ENCODE measurements at regions not wholly inside any gene's neighbourhood (a gene's known extent, or its start where the extent isn't known, plus 50 kb on each side); places are given as distances from the start of the nearest gene placed in this dataset.

DNA sequence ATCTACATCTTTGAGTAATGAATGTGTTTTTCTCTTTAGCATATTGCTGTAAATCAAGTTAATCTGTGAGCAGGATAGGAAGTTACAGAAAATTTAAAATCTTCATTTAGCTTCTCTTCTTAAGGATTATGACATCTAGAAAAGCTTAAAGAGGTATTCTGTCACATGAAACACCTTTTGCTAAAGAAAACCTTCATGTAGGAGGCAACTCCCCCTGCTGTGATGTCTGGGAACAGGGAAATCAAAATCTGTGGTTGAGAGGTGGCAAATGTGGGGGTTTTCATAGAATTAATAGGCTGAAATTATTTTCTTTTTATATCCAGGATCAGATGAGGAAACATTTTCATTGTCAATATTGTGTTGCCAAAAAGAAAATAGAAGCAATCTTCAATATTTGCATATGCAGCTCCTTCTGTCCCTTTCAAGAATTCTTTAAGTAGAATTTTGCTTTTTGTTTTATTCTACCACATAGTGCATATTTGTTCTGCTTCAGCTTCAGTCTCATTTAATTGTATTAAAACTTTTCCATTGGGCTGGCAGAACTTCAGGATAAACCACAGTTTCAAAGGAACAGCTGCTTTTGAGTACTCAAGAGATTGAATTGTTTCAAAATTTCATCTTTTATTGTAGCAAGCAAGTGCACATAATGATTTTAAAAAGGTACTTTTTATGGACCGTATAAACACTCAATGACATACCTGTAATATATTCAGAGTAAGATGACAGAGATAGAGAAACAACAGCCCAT is 128.4 kb downstream of the RAP2B start:
- peaks cover 32 to 55% (median 53%) of the 10 kb centered on the region in 7 donors for H3K4me1 Mint-ChIP-seq
- peaks cover 13 to 27% of the 10 kb centered on the region in 2 donors for H3K4me1 ChIP-seq (ENCODE audit: control insufficient read depth in 2 of 2, insufficient read depth in 2 of 2, low read length in 2 of 2)
- ChIA-PET POLR2A (interaction anchor here (0.6 to 1.7 kb wide), 8 partner anchors 23 to 129 kb away, joined by 3 to 6 read pairs (median 4); no protein-coding TSS in a partner anchor), CTCF (interaction anchor here (0.7 to 2.3 kb wide), 30 partner anchors 9 to 479 kb away, joined by 3 to 31 read pairs (median 4); partner anchors contain the start of gene RAP2B)
- H3K9me3 Mint-ChIP-seq, result peaks cover 0 to 2% (median 0%) of the 10 kb centered on the region in 11 donors
- H3K4me3 Mint-ChIP-seq, result peak overlapping the region in 4 of 10 donors; percentile 5 to 39 (median 18)
- H3K36me3 ChIP-seq (ENCODE audit: control insufficient read depth in 2 of 3, insufficient read depth in 3 of 3, low read length in 3 of 3), result no peaks in the 10 kb centered on the region
- no peaks in the 10 kb centered on the region for H3K27me3 ChIP-seq (ENCODE audit: control insufficient read depth in 2 of 2, insufficient read depth in 2 of 2, low read length in 2 of 2)
- no peak overlapping the region for H3K4me3 ChIP-seq (ENCODE audit: low read length)
- no peaks in the 10 kb centered on the region for H3K27me3 Mint-ChIP-seq
- DNase-seq (peak in 6 of 9 donors; percentile 13 to 41 (median 40)), ATAC-seq (no peak)
- H3K27ac ChIP-seq (ENCODE audit: low read depth, low read length), result no peak overlapping the region
- H3K9me3 ChIP-seq (ENCODE audit: control insufficient read depth in 2 of 3, low read length in 3 of 3), result no peaks in the 10 kb centered on the region
- intact Hi-C loops (cut with micrococcal nuclease), result loop anchor here (1.0 to 5.0 kb wide), 15 partner anchors 7 to 962 kb away; no protein-coding TSS in a partner anchor
- peaks cover 0 to 6% (median 0%) of the 10 kb centered on the region in 5 donors for H3K36me3 Mint-ChIP-seq
- peak overlapping the region in 2 of 9 donors; percentile 5 to 33 for H3K27ac Mint-ChIP-seq

DNA sequence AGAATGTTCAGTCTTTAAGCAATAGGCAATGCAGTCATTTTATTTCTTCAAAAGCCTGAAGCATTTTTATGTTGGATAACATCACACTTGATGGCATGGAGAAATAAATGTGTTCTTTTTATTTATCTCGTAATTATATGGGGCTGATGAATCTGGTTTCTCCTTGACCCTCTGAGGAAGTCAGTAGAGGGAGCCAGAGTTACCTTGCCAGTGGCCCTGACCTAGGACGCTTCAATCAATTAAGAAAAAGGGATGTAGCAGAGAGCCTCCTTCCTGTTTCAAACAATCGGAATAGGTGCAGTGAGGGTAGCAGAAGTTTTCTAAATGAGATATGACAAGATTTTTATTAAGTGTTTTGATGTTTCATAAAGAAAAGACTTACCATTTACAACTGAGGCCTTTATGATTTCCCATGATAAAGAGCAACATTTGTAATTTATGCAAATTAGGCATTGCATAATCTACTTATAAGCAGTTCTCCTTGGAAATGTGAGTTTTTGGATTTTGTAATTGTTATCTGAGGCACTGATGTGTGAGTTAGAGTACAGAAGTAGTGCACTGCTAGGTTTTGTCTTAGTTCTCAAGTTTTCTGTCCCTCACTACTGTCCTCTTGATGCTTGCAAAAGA is 129.1 kb downstream of the RAP2B start:
- intact Hi-C loops (cut with micrococcal nuclease), result loop anchor here (1.0 to 5.0 kb wide), 10 partner anchors 8 to 961 kb away; no protein-coding TSS in a partner anchor
- no peak overlapping the region for H3K4me3 ChIP-seq (ENCODE audit: low read length)
- peaks cover 0 to 2% (median 0%) of the 10 kb centered on the region in 11 donors for H3K9me3 Mint-ChIP-seq
- H3K27me3 ChIP-seq (ENCODE audit: control insufficient read depth in 2 of 2, insufficient read depth in 2 of 2, low read length in 2 of 2), result no peaks in the 10 kb centered on the region
- peaks cover 0 to 6% (median 0%) of the 10 kb centered on the region in 5 donors for H3K36me3 Mint-ChIP-seq
- H3K36me3 ChIP-seq (ENCODE audit: control insufficient read depth in 2 of 3, insufficient read depth in 3 of 3, low read length in 3 of 3), result no peaks in the 10 kb centered on the region
- H3K27me3 Mint-ChIP-seq, result no peaks in the 10 kb centered on the region
- ChIA-PET CTCF (interaction anchor here (0.7 to 2.3 kb wide), 25 partner anchors 8 to 478 kb away, joined by 3 to 31 read pairs (median 6); partner anchors contain the start of gene RAP2B), POLR2A (interaction anchor here (0.6 to 1.7 kb wide), 5 partner anchors 24 to 130 kb away, joined by 3 to 6 read pairs (median 4); no protein-coding TSS in a partner anchor)
- ATAC-seq, result peak; percentile 66
- H3K27ac ChIP-seq (ENCODE audit: low read depth, low read length), result no peak overlapping the region
- H3K9me3 ChIP-seq (ENCODE audit: control insufficient read depth in 2 of 3, low read length in 3 of 3), result no peaks in the 10 kb centered on the region
- H3K4me3 Mint-ChIP-seq, result no peak overlapping the region
- DNase-seq, result peak in 1 of 9 donors; percentile 14
- peaks cover 9 to 19% of the 10 kb centered on the region in 2 donors for H3K4me1 ChIP-seq (ENCODE audit: control insufficient read depth in 2 of 2, insufficient read depth in 2 of 2, low read length in 2 of 2)
- H3K4me1 Mint-ChIP-seq, result peaks cover 26 to 48% (median 46%) of the 10 kb centered on the region in 7 donors
- peak overlapping the region in 4 of 9 donors; percentile 19 to 59 (median 41) for H3K27ac Mint-ChIP-seq

DNA sequence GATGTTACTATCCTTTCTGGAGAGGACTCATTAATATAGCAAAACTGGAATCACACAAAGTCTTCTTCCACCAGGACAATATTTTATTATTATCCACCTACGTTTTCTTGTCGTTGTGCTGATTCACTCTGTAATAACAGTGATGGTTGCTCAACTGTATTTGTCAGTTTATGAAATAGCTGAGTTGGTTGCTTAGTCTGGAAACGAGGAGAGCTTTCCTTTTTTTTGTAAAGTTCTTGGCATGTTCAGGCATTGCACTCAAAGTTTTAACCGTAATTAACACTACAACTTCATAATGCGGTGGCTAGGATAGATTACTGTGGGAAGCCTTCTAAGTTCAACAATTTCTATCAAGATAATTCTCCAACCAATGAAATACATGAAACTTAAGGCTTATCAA is 131.2 kb downstream of the RAP2B start:
- no peak overlapping the region for H3K27ac ChIP-seq (ENCODE audit: low read depth, low read length)
- Mint-ChIP-seq H3K9me3 (no peaks in the 10 kb centered on the region), H3K27me3 (peaks cover 0 to 6% (median 0%) of the 10 kb centered on the region in 5 donors), H3K36me3 (no peaks in the 10 kb centered on the region), H3K4me1 (peaks cover 14 to 35% (median 34%) of the 10 kb centered on the region in 7 donors), H3K27ac (no peak overlapping the region), H3K4me3 (no peak overlapping the region)
- ChIA-PET CTCF (interaction anchor here (1.0 to 1.9 kb wide), 3 partner anchors 22 to 129 kb away, joined by 3 to 12 read pairs (median 4); no protein-coding TSS in a partner anchor), POLR2A (interaction anchor here (0.6 to 1.0 kb wide), 2 partner anchors 72 to 223 kb away, joined by 3 read pairs; no protein-coding TSS in a partner anchor)
- H3K4me3 ChIP-seq (ENCODE audit: low read length), result no peak overlapping the region
- ATAC-seq, result no peak
- H3K9me3 ChIP-seq (ENCODE audit: control insufficient read depth in 2 of 3, low read length in 3 of 3), result no peaks in the 10 kb centered on the region
- intact Hi-C loops (cut with micrococcal nuclease), result loop anchor here in 1 of 2 donors (5.0 kb wide), 3 partner anchors 201 to 959 kb away; no protein-coding TSS in a partner anchor
- H3K36me3 ChIP-seq (ENCODE audit: control insufficient read depth in 2 of 3, insufficient read depth in 3 of 3, low read length in 3 of 3), result no peaks in the 10 kb centered on the region
- H3K27me3 ChIP-seq (ENCODE audit: control insufficient read depth in 2 of 2, insufficient read depth in 2 of 2, low read length in 2 of 2), result no peaks in the 10 kb centered on the region
- no peak for DNase-seq
- peaks cover 9 to 13% of the 10 kb centered on the region in 2 donors for H3K4me1 ChIP-seq (ENCODE audit: control insufficient read depth in 2 of 2, insufficient read depth in 2 of 2, low read length in 2 of 2)

DNA sequence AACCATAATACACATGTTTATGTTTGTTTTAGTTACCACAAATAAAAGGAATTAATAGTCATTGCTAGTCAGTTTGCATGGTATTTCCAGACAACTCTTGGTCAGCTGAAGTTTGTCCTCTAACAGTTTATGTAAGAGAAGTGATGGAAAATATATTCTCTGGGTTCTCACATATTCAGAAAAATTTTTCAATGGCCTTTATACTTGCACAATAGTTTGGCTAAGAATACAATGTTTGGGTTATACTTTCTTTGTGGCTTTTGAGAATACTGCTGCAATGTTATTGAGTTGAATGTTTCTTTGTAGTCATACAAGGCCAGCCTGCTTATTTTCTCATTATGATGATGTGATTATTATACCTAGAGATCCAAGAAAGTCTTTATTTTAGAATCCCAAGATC is 133.9 kb downstream of the RAP2B start:
- Histone ChIP-seq H3K4me3 (ENCODE audit: low read length) (no peak overlapping the region), H3K4me1 (ENCODE audit: control insufficient read depth in 2 of 2, insufficient read depth in 2 of 2, low read length in 2 of 2) (peaks cover 0 to 2% of the 10 kb centered on the region in 2 donors), H3K36me3 (ENCODE audit: control insufficient read depth in 2 of 3, insufficient read depth in 3 of 3, low read length in 3 of 3) (no peaks in the 10 kb centered on the region), H3K27me3 (ENCODE audit: control insufficient read depth in 2 of 2, insufficient read depth in 2 of 2, low read length in 2 of 2) (no peaks in the 10 kb centered on the region), H3K27ac (ENCODE audit: low read depth, low read length) (no peak overlapping the region), H3K9me3 (ENCODE audit: control insufficient read depth in 2 of 3, low read length in 3 of 3) (no peaks in the 10 kb centered on the region)
- Mint-ChIP-seq H3K4me3 (no peak overlapping the region), H3K36me3 (no peaks in the 10 kb centered on the region), H3K9me3 (no peaks in the 10 kb centered on the region), H3K27me3 (peaks cover 0 to 14% (median 0%) of the 10 kb centered on the region in 5 donors), H3K27ac (no peak overlapping the region), H3K4me1 (peaks cover 0 to 10% (median 10%) of the 10 kb centered on the region in 7 donors)
- DNase-seq (no peak), ATAC-seq (no peak)
- ChIA-PET CTCF (interaction anchor here (0.7 to 1.0 kb wide), 2 partner anchors 133 to 472 kb away, joined by 4 read pairs; no protein-coding TSS in a partner anchor), POLR2A (interaction anchor here (0.6 to 1.5 kb wide), 3 partner anchors 10 to 135 kb away, joined by 3 to 5 read pairs (median 4); no protein-coding TSS in a partner anchor)
- intact Hi-C loops (cut with micrococcal nuclease), result no loop called here

DNA sequence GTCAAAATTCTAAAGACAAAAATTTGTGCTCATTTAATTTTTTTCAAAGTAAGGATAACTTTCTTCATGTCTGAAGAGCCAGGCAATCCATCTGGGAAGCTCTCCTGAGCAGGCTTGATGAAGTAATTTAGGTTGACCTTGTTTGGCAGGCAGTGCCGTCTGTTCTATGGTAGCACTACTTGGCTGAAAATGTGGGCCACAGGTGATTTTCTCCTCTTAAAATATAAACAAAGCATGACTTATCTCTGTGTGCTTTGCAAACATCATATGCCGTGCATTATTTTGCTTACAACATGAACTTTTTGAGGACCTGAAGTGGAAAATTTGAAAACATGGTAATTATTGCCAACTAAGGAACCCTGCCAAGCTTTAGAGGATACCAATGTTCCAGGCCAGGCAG is 143.2 kb downstream of the RAP2B start:
- Histone ChIP-seq H3K27ac (ENCODE audit: low read depth, low read length) (no peak overlapping the region), H3K4me3 (ENCODE audit: low read length) (no peak overlapping the region), H3K9me3 (ENCODE audit: control insufficient read depth in 2 of 3, low read length in 3 of 3) (no peaks in the 10 kb centered on the region), H3K4me1 (ENCODE audit: control insufficient read depth in 2 of 2, insufficient read depth in 2 of 2, low read length in 2 of 2) (no peaks in the 10 kb centered on the region), H3K36me3 (ENCODE audit: control insufficient read depth in 2 of 3, insufficient read depth in 3 of 3, low read length in 3 of 3) (no peaks in the 10 kb centered on the region), H3K27me3 (ENCODE audit: control insufficient read depth in 2 of 2, insufficient read depth in 2 of 2, low read length in 2 of 2) (no peaks in the 10 kb centered on the region)
- intact Hi-C loops (cut with micrococcal nuclease), result no loop called here
- ChIA-PET POLR2A (interaction anchor here (0.9 kb wide), 1 partner anchor 10 kb away, joined by 3 read pairs; no protein-coding TSS in a partner anchor), CTCF (no interaction called here)
- Mint-ChIP-seq H3K36me3 (no peaks in the 10 kb centered on the region), H3K27ac (no peak overlapping the region), H3K4me1 (no peaks in the 10 kb centered on the region), H3K4me3 (no peak overlapping the region), H3K27me3 (peaks cover 0 to under 1% (median 0%) of the 10 kb centered on the region in 5 donors), H3K9me3 (no peaks in the 10 kb centered on the region)
- DNase-seq, result no peak
- ATAC-seq, result no peak

DNA sequence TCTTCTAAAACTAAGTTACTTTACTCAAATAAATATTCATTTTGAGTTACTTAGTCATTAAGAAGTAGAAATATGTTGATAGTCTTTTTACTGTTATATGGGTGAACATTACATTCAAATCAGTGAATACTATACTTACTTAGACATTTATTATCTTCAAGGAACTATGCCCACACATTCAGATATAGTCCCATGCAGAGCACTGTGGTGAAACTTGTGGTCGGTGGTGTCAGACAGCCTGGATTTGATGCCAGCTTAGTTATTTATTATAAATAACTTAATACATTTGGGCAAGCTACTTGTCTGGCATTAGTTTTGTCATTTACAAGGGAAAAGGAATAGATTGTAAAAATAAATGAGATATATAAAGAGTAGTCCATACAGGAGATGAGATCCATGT is 149.5 kb downstream of the RAP2B start:
- no peaks in the 10 kb centered on the region for H3K4me1 ChIP-seq (ENCODE audit: control insufficient read depth in 2 of 2, insufficient read depth in 2 of 2, low read length in 2 of 2)
- H3K36me3 Mint-ChIP-seq, result no peaks in the 10 kb centered on the region
- ChIA-PET POLR2A (no interaction called here), CTCF (no interaction called here)
- DNase-seq (no peak), ATAC-seq (no peak)
- H3K9me3 Mint-ChIP-seq, result peaks cover 0 to 5% (median 0%) of the 10 kb centered on the region in 11 donors
- H3K9me3 ChIP-seq (ENCODE audit: control insufficient read depth in 2 of 3, low read length in 3 of 3), result no peaks in the 10 kb centered on the region
- no peak overlapping the region for H3K4me3 Mint-ChIP-seq
- H3K36me3 ChIP-seq (ENCODE audit: control insufficient read depth in 2 of 3, insufficient read depth in 3 of 3, low read length in 3 of 3), result no peaks in the 10 kb centered on the region
- H3K27me3 ChIP-seq (ENCODE audit: control insufficient read depth in 2 of 2, insufficient read depth in 2 of 2, low read length in 2 of 2), result no peaks in the 10 kb centered on the region
- intact Hi-C loops (cut with micrococcal nuclease), result no loop called here
- no peak overlapping the region for H3K27ac Mint-ChIP-seq
- H3K4me3 ChIP-seq (ENCODE audit: low read length), result no peak overlapping the region
- H3K4me1 Mint-ChIP-seq, result peaks cover 3 to 12% (median 7%) of the 10 kb centered on the region in 7 donors
- no peak overlapping the region for H3K27ac ChIP-seq (ENCODE audit: low read depth, low read length)
- no peaks in the 10 kb centered on the region for H3K27me3 Mint-ChIP-seq
